ENCODE measurements at regions not wholly inside any gene's neighbourhood (a gene's known extent, or its start where the extent isn't known, plus 50 kb on each side); places are given as distances from the start of the nearest gene placed in this dataset.

- no peaks in the 10 kb centered on the region for H3K9me3 ChIP-seq (ENCODE audit: control insufficient read depth, insufficient read depth, low read length)
- no peaks in the 10 kb centered on the region for H3K36me3 ChIP-seq (ENCODE audit: insufficient read depth, low read length)
- no peak overlapping the region for H3K9ac ChIP-seq (ENCODE audit: low read depth, low read length)
- H3K4me1 ChIP-seq (ENCODE audit: insufficient read depth, low read length) = no peaks in the 10 kb centered on the region
Observed at GRCh38 chr13:104015646-104016396, 949.6 kb upstream of the SLC10A2 start.

- Histone ChIP-seq H3K9me3 (ENCODE audit: control insufficient read depth, insufficient read depth, low read length) (no peaks in the 10 kb centered on the region), H3K9ac (ENCODE audit: low read depth, low read length) (no peak overlapping the region), H3K36me3 (ENCODE audit: insufficient read depth, low read length) (no peaks in the 10 kb centered on the region)
Observed at GRCh38 chr13:104014803-104015645, 948.8 kb upstream of the SLC10A2 start.

GRCh38 chr13:104011505-104012241, 945.5 kb upstream of the SLC10A2 start:
- H3K36me3 ChIP-seq (ENCODE audit: insufficient read depth, low read length) = no peaks in the 10 kb centered on the region
- H3K4me1 ChIP-seq (ENCODE audit: insufficient read depth, low read length) = no peaks in the 10 kb centered on the region
- no peak overlapping the region for H3K9ac ChIP-seq (ENCODE audit: low read depth, low read length)
- H3K9me3 ChIP-seq (ENCODE audit: control insufficient read depth, insufficient read depth, low read length) = no peaks in the 10 kb centered on the region

More at GRCh38 chr13:104014803-104015645, 948.8 kb upstream of the SLC10A2 start:
- H3K4me1 ChIP-seq (ENCODE audit: insufficient read depth, low read length) = no peaks in the 10 kb centered on the region

GRCh38 chr13:104008541-104009435, 942.6 kb upstream of the SLC10A2 start:
- no peaks in the 10 kb centered on the region for H3K36me3 ChIP-seq (ENCODE audit: insufficient read depth, low read length)
- H3K9ac ChIP-seq (ENCODE audit: low read depth, low read length) = no peak overlapping the region
- H3K9me3 ChIP-seq (ENCODE audit: control insufficient read depth, insufficient read depth, low read length) = no peaks in the 10 kb centered on the region
- H3K4me1 ChIP-seq (ENCODE audit: insufficient read depth, low read length) = no peaks in the 10 kb centered on the region

- Histone ChIP-seq H3K36me3 (ENCODE audit: insufficient read depth, low read length) (no peaks in the 10 kb centered on the region), H3K9ac (ENCODE audit: low read depth, low read length) (no peak overlapping the region), H3K4me1 (ENCODE audit: insufficient read depth, low read length) (no peaks in the 10 kb centered on the region), H3K9me3 (ENCODE audit: control insufficient read depth, insufficient read depth, low read length) (no peaks in the 10 kb centered on the region)
Observed at GRCh38 chr13:104008075-104008474, 941.9 kb upstream of the SLC10A2 start.

- H3K9me3 ChIP-seq (ENCODE audit: control insufficient read depth, insufficient read depth, low read length) = no peaks in the 10 kb centered on the region
- H3K36me3 ChIP-seq (ENCODE audit: insufficient read depth, low read length) = no peaks in the 10 kb centered on the region
- H3K4me1 ChIP-seq (ENCODE audit: insufficient read depth, low read length) = no peaks in the 10 kb centered on the region
- no peak overlapping the region for H3K9ac ChIP-seq (ENCODE audit: low read depth, low read length)
Observed at GRCh38 chr13:104006625-104007075, 940.4 kb upstream of the SLC10A2 start.

- Histone ChIP-seq H3K36me3 (ENCODE audit: insufficient read depth, low read length) (no peaks in the 10 kb centered on the region), H3K4me1 (ENCODE audit: insufficient read depth, low read length) (no peaks in the 10 kb centered on the region), H3K9ac (ENCODE audit: low read depth, low read length) (no peak overlapping the region), H3K9me3 (ENCODE audit: control insufficient read depth, insufficient read depth, low read length) (no peaks in the 10 kb centered on the region)
Observed at GRCh38 chr13:104004572-104004971, 938.4 kb upstream of the SLC10A2 start.

GRCh38 chr13:104002216-104002615, 936.0 kb upstream of the SLC10A2 start:
- H3K9ac ChIP-seq (ENCODE audit: low read depth, low read length) = no peak overlapping the region
- no peaks in the 10 kb centered on the region for H3K9me3 ChIP-seq (ENCODE audit: control insufficient read depth, insufficient read depth, low read length)
- no peaks in the 10 kb centered on the region for H3K36me3 ChIP-seq (ENCODE audit: insufficient read depth, low read length)
- no peaks in the 10 kb centered on the region for H3K4me1 ChIP-seq (ENCODE audit: insufficient read depth, low read length)

GRCh38 chr13:104001766-104002165, 935.5 kb upstream of the SLC10A2 start:
- H3K9ac ChIP-seq (ENCODE audit: low read depth, low read length) = no peak overlapping the region
- no peaks in the 10 kb centered on the region for H3K9me3 ChIP-seq (ENCODE audit: control insufficient read depth, insufficient read depth, low read length)
- H3K4me1 ChIP-seq (ENCODE audit: insufficient read depth, low read length) = no peaks in the 10 kb centered on the region

GRCh38 chr13:103996733-103997132, 930.5 kb upstream of the SLC10A2 start:
- Histone ChIP-seq H3K36me3 (ENCODE audit: insufficient read depth, low read length) (no peaks in the 10 kb centered on the region), H3K9me3 (ENCODE audit: control insufficient read depth, insufficient read depth, low read length) (no peaks in the 10 kb centered on the region; the same call in 1 of the 2 replicates), H3K9ac (ENCODE audit: low read depth, low read length) (no peak overlapping the region), H3K4me1 (ENCODE audit: insufficient read depth, low read length) (no peaks in the 10 kb centered on the region)

More at GRCh38 chr13:104001766-104002165, 935.5 kb upstream of the SLC10A2 start:
- no peaks in the 10 kb centered on the region for H3K36me3 ChIP-seq (ENCODE audit: insufficient read depth, low read length)

- no peaks in the 10 kb centered on the region for H3K36me3 ChIP-seq (ENCODE audit: insufficient read depth, low read length)
- H3K9me3 ChIP-seq (ENCODE audit: control insufficient read depth, insufficient read depth, low read length) = no peaks in the 10 kb centered on the region
- H3K4me1 ChIP-seq (ENCODE audit: insufficient read depth, low read length) = no peaks in the 10 kb centered on the region
- H3K9ac ChIP-seq (ENCODE audit: low read depth, low read length) = no peak overlapping the region
Observed at GRCh38 chr13:103983948-103984347, 917.7 kb upstream of the SLC10A2 start.

- no peaks in the 10 kb centered on the region for H3K9me3 ChIP-seq (ENCODE audit: control insufficient read depth, insufficient read depth, low read length)
- H3K9ac ChIP-seq (ENCODE audit: low read depth, low read length) = no peak overlapping the region
- no peaks in the 10 kb centered on the region for H3K4me1 ChIP-seq (ENCODE audit: insufficient read depth, low read length)
Observed at GRCh38 chr13:103976371-103976770, 910.2 kb upstream of the SLC10A2 start.

GRCh38 chr13:103973740-103974139, 907.5 kb upstream of the SLC10A2 start:
- H3K9me3 ChIP-seq (ENCODE audit: control insufficient read depth, insufficient read depth, low read length) = no peaks in the 10 kb centered on the region
- no peak overlapping the region for H3K9ac ChIP-seq (ENCODE audit: low read depth, low read length)
- no peaks in the 10 kb centered on the region for H3K36me3 ChIP-seq (ENCODE audit: insufficient read depth, low read length)
- no peaks in the 10 kb centered on the region for H3K4me1 ChIP-seq (ENCODE audit: insufficient read depth, low read length)

More at GRCh38 chr13:103976371-103976770, 910.2 kb upstream of the SLC10A2 start:
- no peaks in the 10 kb centered on the region for H3K36me3 ChIP-seq (ENCODE audit: insufficient read depth, low read length)
